GM23248 (cell line): ENCODE measurements at regions not wholly inside any gene's neighbourhood (a gene's known extent, or its start where the extent isn't known, plus 50 kb on each side); places are given as distances from the start of the nearest gene placed in this dataset.

Experiments used
- DNase-seq: peaks from one replicate; pipeline ENCODE4 v3.0.0-alpha.2; 2015
- H2AFZ ChIP-seq: fragments of 200-600 bp; sonication (generic); 2 replicates; pipeline ENCODE4 v1.6.1; 2016; ENCODE audit warnings: antibody characterized with exemption
- H3F3A ChIP-seq: fragments of 200-600 bp; sonication (generic); 2 replicates; pipeline ENCODE4 v1.6.1; 2016; ENCODE audit warnings: mild to moderate bottlenecking, antibody characterized with exemption, mixed run types; ENCODE audit not compliant: insufficient read depth
- H3K27ac ChIP-seq: fragments of 200-600 bp; sonication (generic); 2 replicates; pipeline ENCODE4 v1.5.1; 2016; ENCODE audit warnings: mild to moderate bottlenecking
- H3K27me3 ChIP-seq: fragments of 200-600 bp; sonication (generic); replicated peaks from 2 replicates; pipeline ENCODE4 v1.6.1; 2016; ENCODE audit warnings: mild to moderate bottlenecking; ENCODE audit not compliant: insufficient read depth
- H3K36me3 ChIP-seq: fragments of 200-600 bp; sonication (generic); 2 replicates; pipeline ENCODE4 v1.6.1; 2016; ENCODE audit warnings: low read depth, mild to moderate bottlenecking
- H3K4me1 ChIP-seq: fragments of 200-600 bp; sonication (generic); 2 replicates; pipeline ENCODE4 v1.6.1; 2016; ENCODE audit warnings: mild to moderate bottlenecking; ENCODE audit not compliant: insufficient read depth
- H3K4me2 ChIP-seq: fragments of 200-600 bp; sonication (generic); one replicate; pipeline ENCODE4 v1.6.1; 2016; ENCODE audit warnings: mild to moderate bottlenecking; ENCODE audit not compliant: unreplicated experiment
- H3K4me3 ChIP-seq: fragments of 200-600 bp; sonication (generic); 2 replicates; pipeline ENCODE4 v1.5.1; 2016; ENCODE audit warnings: mild to moderate bottlenecking
- H3K79me2 ChIP-seq: fragments of 200-600 bp; sonication (generic); 2 replicates; pipeline ENCODE4 v1.6.1; 2016; ENCODE audit warnings: mild to moderate bottlenecking; ENCODE audit not compliant: insufficient read depth
- H3K9ac ChIP-seq: fragments of 200-600 bp; sonication (generic); 2 replicates; pipeline ENCODE4 v1.6.1; 2016; ENCODE audit warnings: mild to moderate bottlenecking
- H3K9me2 ChIP-seq: fragments of 200-600 bp; sonication (generic); 2 replicates; pipeline ENCODE4 v1.6.1; 2016; ENCODE audit warnings: mixed run types, mild to moderate bottlenecking, moderate library complexity; ENCODE audit not compliant: insufficient read depth
- H3K9me3 ChIP-seq: fragments of 200-600 bp; sonication (generic); one replicate; pipeline ENCODE4 v1.6.1; 2017; ENCODE audit warnings: low read depth
- H4K20me1 ChIP-seq: fragments of 200-600 bp; sonication (generic); 2 replicates; pipeline ENCODE4 v1.6.0; 2016; ENCODE audit not compliant: insufficient read depth
- EZH2 ChIP-seq: fragments of 200-600 bp; sonication (generic); IDR thresholded peaks from 2 replicates; pipeline ENCODE4 v1.6.1; 2018; ENCODE audit warnings: antibody characterized with exemption, mild to moderate bottlenecking; ENCODE audit not compliant: insufficient read depth, poor library complexity, severe bottlenecking
- EZH2phosphoT487 ChIP-seq: fragments of 200-600 bp; sonication (generic); IDR thresholded peaks from 2 replicates; pipeline ENCODE4 v1.6.1; 2018; ENCODE audit warnings: antibody characterized with exemption, moderate library complexity, mild to moderate bottlenecking, low read depth; ENCODE audit not compliant: insufficient read depth
- WGBS, 2 experiments: methylation state at CpG; one replicate each; pipeline ENCODE4 v1.1.6; 2015 to 2017; ENCODE audit warnings: low lambda C conversion rate in 2 of 2, low coverage in 1 of 2; ENCODE audit errors: missing lambda C conversion rate in 2 of 2; 5-methylcytosine and 5-hydroxymethylcytosine counted together
- in situ Hi-C: fragments of 300-500 bp; cut with MboI; formaldehyde crosslinking; loops from 2 replicates; pipeline ENCODE4 v1.15.0; 2020

- no peak for TF ChIP-seq EZH2
- TF ChIP-seq EZH2phosphoT487: no peak
- peaks cover 7% of the 10 kb centered on the region for H3K4me1 ChIP-seq
- H3K4me2 ChIP-seq: no peak overlapping the region
- no peaks in the 10 kb centered on the region for H3K79me2 ChIP-seq
- no peak overlapping the region for H3K27ac ChIP-seq
- no peak overlapping the region for H3K9ac ChIP-seq
- no peak overlapping the region for H2AFZ ChIP-seq
- H3K4me3 ChIP-seq: no peak overlapping the region
- no peaks in the 10 kb centered on the region; the same call in 1 of the 2 replicates for H3F3A ChIP-seq
- DNase-seq: no peak
- no peaks in the 10 kb centered on the region for H4K20me1 ChIP-seq
- no peaks in the 10 kb centered on the region for H3K36me3 ChIP-seq
- in situ Hi-C loops: no loop called here
- 78 to 84% methylated on average over 3 of the region's 3 CpGs for WGBS, 2 experiments
- H3K27me3 ChIP-seq: no peaks in the 10 kb centered on the region
- no peaks in the 10 kb centered on the region for H3K9me3 ChIP-seq
- H3K9me2 ChIP-seq: no peaks in the 10 kb centered on the region
These were observed 99.4 kb downstream of the TMEM17 start for GRCh38 chr2:62406573-62407043.

- Histone ChIP-seq H3K4me1 (no peaks in the 10 kb centered on the region), H4K20me1 (no peaks in the 10 kb centered on the region), H2AFZ (no peak overlapping the region), H3K36me3 (no peaks in the 10 kb centered on the region), H3K27ac (no peak overlapping the region), H3K4me2 (no peak overlapping the region), H3K4me3 (no peak overlapping the region), H3K9me3 (no peaks in the 10 kb centered on the region), H3K9me2 (no peaks in the 10 kb centered on the region), H3F3A (no peaks in the 10 kb centered on the region), H3K9ac (no peak overlapping the region), H3K79me2 (no peaks in the 10 kb centered on the region), H3K27me3 (no peaks in the 10 kb centered on the region)
- 78 to 80% methylated on average over 5 of the region's 5 CpGs for WGBS, 2 experiments
- in situ Hi-C loops: no loop called here
- DNase-seq: no peak
- TF ChIP-seq EZH2: no peak
- no peak for TF ChIP-seq EZH2phosphoT487
These were observed 101.1 kb downstream of the TMEM17 start for GRCh38 chr2:62404913-62405312.

DNA sequence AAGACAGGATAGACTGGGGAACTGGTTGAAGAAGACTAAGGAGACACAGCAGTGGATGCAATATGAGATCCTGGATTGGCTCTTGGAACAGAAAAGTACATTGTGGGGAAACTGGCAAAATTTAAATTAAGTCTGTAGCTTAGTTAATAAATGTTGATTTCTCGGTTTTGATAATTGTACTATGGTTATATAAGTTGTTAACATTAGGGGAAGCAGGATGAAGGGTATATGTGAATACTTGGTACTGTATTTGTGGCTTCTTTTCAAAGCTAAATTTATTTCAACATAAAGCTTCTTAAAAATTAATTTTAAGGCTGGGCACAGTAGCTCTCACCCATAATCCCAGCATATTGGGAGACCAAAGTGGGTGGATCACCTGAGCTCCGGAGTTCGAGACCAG, 103.8 kb downstream of the TMEM17 start:
- 60 to 61% methylated on average over 3 of the region's 3 CpGs for WGBS, 2 experiments
- no peak overlapping the region for H3K27ac ChIP-seq
- H3K9ac ChIP-seq: no peak overlapping the region
- H2AFZ ChIP-seq: no peak overlapping the region
- H3K4me2 ChIP-seq: no peak overlapping the region
- in situ Hi-C loops: no loop called here
- H3F3A ChIP-seq: no peaks in the 10 kb centered on the region
- H3K9me3 ChIP-seq: no peaks in the 10 kb centered on the region
- no peaks in the 10 kb centered on the region for H3K79me2 ChIP-seq
- no peak overlapping the region for H3K4me3 ChIP-seq
- H4K20me1 ChIP-seq: no peaks in the 10 kb centered on the region
- no peak for DNase-seq
- H3K4me1 ChIP-seq: no peaks in the 10 kb centered on the region
- H3K27me3 ChIP-seq: no peaks in the 10 kb centered on the region
- TF ChIP-seq EZH2 (no peak), EZH2phosphoT487 (no peak)
- no peaks in the 10 kb centered on the region for H3K36me3 ChIP-seq
- no peaks in the 10 kb centered on the region for H3K9me2 ChIP-seq

GRCh38 chr2:62398356-62398755, 107.6 kb downstream of the TMEM17 start:
- Histone ChIP-seq H3K9me3 (no peaks in the 10 kb centered on the region), H3K4me2 (no peak overlapping the region), H3K27ac (no peak overlapping the region), H3K4me3 (no peak overlapping the region), H3K36me3 (no peaks in the 10 kb centered on the region), H2AFZ (no peak overlapping the region), H3K79me2 (no peaks in the 10 kb centered on the region), H4K20me1 (no peaks in the 10 kb centered on the region), H3F3A (no peaks in the 10 kb centered on the region), H3K9ac (no peak overlapping the region), H3K4me1 (no peaks in the 10 kb centered on the region), H3K9me2 (no peaks in the 10 kb centered on the region), H3K27me3 (no peaks in the 10 kb centered on the region; the same call in 1 of the 2 replicates)
- in situ Hi-C loops: no loop called here
- DNase-seq: no peak
- 28 to 34% methylated on average over 3 of the region's 3 CpGs for WGBS, 2 experiments
- TF ChIP-seq EZH2phosphoT487: no peak
- TF ChIP-seq EZH2: no peak

DNA sequence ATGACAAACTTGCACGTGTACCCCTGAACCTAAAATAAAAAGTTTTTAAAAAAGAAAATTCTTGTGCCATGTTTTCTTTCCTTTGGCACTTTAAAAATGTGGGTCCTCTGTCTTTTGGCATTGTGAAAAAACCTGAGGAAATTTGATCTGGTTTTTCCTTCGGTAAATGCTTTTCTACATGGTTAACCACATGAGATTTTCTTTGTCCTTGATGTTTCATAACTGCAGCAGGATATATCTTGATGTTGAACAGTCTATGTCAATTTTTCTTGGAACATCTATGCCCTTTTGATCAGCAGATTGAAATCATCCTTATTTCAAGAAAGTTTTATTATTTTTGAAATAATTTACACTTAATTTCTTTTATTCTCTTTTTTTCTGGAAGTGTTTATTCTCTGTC, 109.1 kb downstream of the TMEM17 start:
- H3K79me2 ChIP-seq: no peaks in the 10 kb centered on the region
- H3K4me2 ChIP-seq: no peak overlapping the region
- no peaks in the 10 kb centered on the region; the same call in 1 of the 2 replicates for H3K27me3 ChIP-seq
- H3K36me3 ChIP-seq: no peaks in the 10 kb centered on the region
- 53 to 58% methylated on average over 2 of the region's 2 CpGs for WGBS, 2 experiments
- H4K20me1 ChIP-seq: no peaks in the 10 kb centered on the region
- no peaks in the 10 kb centered on the region for H3F3A ChIP-seq
- no peak overlapping the region for H3K27ac ChIP-seq
- H3K9me3 ChIP-seq: no peaks in the 10 kb centered on the region
- no peak for DNase-seq
- TF ChIP-seq EZH2 (no peak), EZH2phosphoT487 (no peak)
- no peaks in the 10 kb centered on the region for H3K9me2 ChIP-seq
- H3K9ac ChIP-seq: no peak overlapping the region
- H3K4me3 ChIP-seq: no peak overlapping the region
- H3K4me1 ChIP-seq: no peaks in the 10 kb centered on the region
- in situ Hi-C loops: no loop called here
- H2AFZ ChIP-seq: no peak overlapping the region
